ENCODE measurements at regions not wholly inside any gene's neighbourhood (a gene's known extent, or its start where the extent isn't known, plus 50 kb on each side); places are given as distances from the start of the nearest gene placed in this dataset.

DNA sequence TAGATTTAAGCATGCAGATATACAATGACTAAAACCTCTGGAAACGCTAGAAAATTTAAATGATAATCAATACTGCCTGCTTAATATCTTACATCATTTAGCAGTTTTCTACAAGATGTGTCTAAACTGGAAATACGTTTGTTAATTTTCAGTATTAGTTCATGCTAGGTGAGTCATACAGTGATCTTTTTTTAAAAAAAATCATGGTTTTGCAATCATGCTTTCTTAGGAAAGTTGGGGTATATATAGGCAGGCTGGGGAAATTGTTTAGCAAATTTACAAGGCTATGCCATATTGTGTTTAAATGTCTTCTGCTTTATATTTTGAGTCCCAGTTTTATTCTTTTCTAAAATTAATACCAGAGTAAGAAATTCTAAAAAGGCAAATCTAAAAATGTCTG is 245.4 kb upstream of the SPRY2 start:
- WGBS = 60% methylated on average over 2 of the region's 2 CpGs
- DNase-seq (ENCODE audit: extremely low spot score) = no peak
- Histone ChIP-seq H3K36me3 (ENCODE audit: insufficient read depth) (no peaks in the 10 kb centered on the region), H3K4me3 (ENCODE audit: low read depth, low read length) (no peak overlapping the region), H3K4me1 (ENCODE audit: insufficient read depth) (no peaks in the 10 kb centered on the region), H3K27ac (ENCODE audit: low read depth) (no peak overlapping the region)

DNA sequence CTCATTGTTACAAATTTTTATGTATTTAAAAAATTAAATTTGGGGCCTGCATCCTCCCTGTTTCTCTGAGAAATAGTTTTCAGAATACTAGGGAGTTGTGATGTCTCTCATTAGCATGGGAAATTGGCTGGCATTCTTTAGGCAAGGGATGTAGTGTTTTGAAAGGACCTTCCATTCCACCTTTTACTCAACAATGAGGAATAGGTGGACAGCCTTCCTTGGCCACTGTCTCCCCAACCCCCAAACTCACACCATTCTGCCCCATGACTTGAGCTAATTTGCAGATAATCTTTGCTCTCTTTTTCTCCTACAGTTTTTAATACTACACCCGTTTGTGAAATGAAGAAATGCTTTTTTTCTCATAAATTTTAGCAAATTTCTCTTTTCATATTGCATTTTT is 244.6 kb upstream of the SPRY2 start:
- H3K36me3 ChIP-seq (ENCODE audit: insufficient read depth) = no peaks in the 10 kb centered on the region
- 78% methylated on average over 1 of the region's 1 CpG for WGBS
- H3K4me1 ChIP-seq (ENCODE audit: insufficient read depth) = no peaks in the 10 kb centered on the region
- H3K27ac ChIP-seq (ENCODE audit: low read depth) = no peak overlapping the region
- DNase-seq (ENCODE audit: extremely low spot score) = no peak
- no peak overlapping the region for H3K4me3 ChIP-seq (ENCODE audit: low read depth, low read length)

DNA sequence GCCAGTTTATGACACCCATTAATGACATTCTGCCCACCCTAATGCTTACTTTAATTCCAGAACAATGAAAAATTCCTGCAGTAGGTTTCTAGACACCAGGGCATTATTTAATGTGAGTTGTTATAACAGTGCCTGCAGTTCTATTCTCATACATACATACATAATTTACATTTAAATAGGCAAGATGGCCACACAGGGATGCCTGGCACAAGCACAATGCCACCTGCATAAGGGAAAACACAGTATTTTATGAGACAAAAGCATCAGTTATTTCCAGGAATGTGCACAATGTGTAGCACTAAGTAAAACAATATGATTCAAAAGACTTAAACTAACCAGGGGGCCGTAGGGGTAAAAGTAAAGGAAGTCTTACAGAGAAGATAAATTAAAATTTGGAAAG is 243.9 kb upstream of the SPRY2 start:
- no peak overlapping the region for H3K4me3 ChIP-seq (ENCODE audit: low read depth, low read length)
- no peaks in the 10 kb centered on the region for H3K4me1 ChIP-seq (ENCODE audit: insufficient read depth)
- H3K36me3 ChIP-seq (ENCODE audit: insufficient read depth) = no peaks in the 10 kb centered on the region
- 66% methylated on average over 1 of the region's 1 CpG for WGBS
- H3K27ac ChIP-seq (ENCODE audit: low read depth) = no peak overlapping the region
- DNase-seq (ENCODE audit: extremely low spot score) = no peak

DNA sequence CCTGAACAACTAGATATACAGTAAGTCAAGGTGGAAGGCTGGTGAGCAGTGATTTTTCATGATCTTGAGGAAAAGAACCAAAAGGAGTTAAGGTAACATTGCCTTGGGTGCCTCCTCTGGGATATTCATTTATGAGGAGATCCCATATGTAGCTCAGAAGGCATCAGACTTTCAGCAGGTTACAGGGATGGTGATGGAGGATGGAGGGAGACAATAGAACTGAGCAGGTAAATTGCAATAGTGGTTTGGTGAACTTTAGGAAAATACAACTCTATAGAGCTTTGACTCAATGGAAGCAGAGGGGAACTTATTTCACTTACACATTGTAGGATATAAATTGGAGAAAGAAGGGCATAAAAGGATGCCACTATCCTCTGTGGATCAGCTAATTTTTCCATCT is 243.4 kb upstream of the SPRY2 start:
- Histone ChIP-seq H3K4me3 (ENCODE audit: low read depth, low read length) (no peak overlapping the region), H3K4me1 (ENCODE audit: insufficient read depth) (no peaks in the 10 kb centered on the region), H3K27ac (ENCODE audit: low read depth) (no peak overlapping the region), H3K36me3 (ENCODE audit: insufficient read depth) (no peaks in the 10 kb centered on the region)
- DNase-seq (ENCODE audit: extremely low spot score) = no peak

DNA sequence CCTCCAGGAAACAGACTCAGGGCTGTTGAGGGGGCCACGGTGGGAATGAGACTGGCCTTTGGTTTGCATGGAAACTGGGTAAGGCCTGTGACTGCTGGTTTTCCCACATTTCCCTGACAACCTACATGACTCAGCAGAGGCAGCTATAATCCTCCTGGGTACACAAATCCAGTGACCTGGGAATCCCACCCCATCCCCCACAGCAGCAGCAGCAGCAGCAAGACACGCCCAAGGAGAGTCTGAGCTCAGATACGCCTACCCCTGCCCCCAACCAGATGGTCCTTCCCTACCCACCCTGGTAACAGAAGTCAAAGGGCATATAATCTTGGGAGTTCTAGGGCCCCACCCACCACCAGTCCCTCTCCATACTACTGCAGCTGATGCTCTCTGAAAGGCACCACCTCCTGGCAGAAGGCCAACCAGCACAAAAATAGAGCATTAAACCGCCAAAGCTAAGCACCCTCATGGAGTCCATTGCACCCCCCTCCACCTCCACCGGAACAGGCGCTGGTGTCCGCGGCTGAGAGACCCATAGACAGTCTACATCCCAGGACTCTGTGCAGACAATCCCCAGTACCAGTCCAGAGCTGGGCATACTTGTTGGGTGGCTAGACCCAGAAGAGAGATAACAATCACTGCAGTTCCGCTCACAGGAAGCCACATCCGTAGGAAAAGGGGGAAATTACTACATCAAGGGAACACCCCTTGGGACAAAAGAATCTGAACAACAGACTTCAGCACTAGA is 237.2 kb upstream of the SPRY2 start:
- Histone ChIP-seq H3K27ac (ENCODE audit: low read depth) (no peak overlapping the region), H3K4me3 (ENCODE audit: low read depth, low read length) (no peak overlapping the region), H3K4me1 (ENCODE audit: insufficient read depth) (peaks cover 2% of the 10 kb centered on the region), H3K36me3 (ENCODE audit: insufficient read depth) (no peaks in the 10 kb centered on the region)
- DNase-seq (ENCODE audit: extremely low spot score) = no peak
- WGBS = 85% methylated on average over 10 of the region's 10 CpGs

DNA sequence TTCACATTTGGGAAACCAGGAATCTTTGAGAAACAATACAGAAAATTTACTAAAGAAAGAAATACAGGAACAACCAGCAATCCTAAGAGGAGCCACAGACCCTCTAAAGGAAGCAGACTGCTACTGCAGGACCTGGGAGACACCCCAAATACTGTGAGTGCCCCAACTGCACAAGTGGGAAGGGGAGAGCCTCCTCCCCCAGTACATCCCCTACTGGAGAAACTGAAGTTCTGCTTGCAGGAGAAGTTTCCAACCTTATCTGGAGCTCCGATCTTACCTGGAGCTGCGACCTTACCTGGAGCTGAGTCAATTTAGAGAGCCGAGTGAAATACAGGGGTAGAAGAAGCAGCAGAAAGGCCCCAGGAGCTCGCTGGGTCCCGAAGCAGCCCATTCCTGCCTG is 236.4 kb upstream of the SPRY2 start:
- no peaks in the 10 kb centered on the region for H3K36me3 ChIP-seq (ENCODE audit: insufficient read depth)
- DNase-seq (ENCODE audit: extremely low spot score) = no peak
- H3K27ac ChIP-seq (ENCODE audit: low read depth) = no peak overlapping the region
- no peak overlapping the region for H3K4me3 ChIP-seq (ENCODE audit: low read depth, low read length)
- H3K4me1 ChIP-seq (ENCODE audit: insufficient read depth) = peaks cover 2% of the 10 kb centered on the region
- 84% methylated on average over 5 of the region's 5 CpGs for WGBS

DNA sequence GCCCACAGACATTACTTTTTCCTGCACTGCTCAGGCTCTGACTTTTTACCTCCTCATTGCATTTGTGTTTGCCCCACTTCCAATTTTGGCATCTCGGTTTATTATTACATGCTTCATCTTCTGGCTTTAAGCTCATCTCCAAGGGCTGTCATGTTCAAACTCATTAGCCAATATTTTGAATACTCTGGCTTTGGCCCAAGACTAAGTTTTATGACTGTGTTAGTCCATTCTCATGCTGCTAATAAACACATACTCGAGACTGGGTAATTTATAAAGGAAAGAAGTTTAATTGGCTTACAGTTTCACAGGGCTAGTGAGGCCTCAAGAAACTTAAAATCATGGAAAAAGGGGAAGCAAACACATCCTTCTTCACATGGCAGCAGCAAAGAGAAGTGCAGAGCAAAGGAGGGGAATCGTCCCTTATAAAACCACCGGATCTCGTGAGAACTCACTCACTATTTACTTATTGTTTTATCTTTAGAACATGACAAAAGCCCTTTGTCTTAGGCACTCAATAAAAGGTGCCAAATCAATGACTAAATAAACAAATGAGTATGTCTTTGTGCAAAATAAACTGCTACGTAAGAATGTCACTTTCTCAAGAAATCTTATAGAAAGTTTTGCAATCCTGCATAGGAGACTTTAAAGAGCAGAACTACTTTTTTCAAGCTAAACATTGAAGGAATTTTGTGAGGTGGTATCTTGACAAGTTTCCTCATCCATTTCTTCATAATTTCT is 233.4 kb upstream of the SPRY2 start:
- H3K27ac ChIP-seq (ENCODE audit: low read depth) = no peak overlapping the region
- no peak overlapping the region for H3K4me3 ChIP-seq (ENCODE audit: low read depth, low read length)
- WGBS = 33% methylated on average over 6 of the region's 6 CpGs
- no peaks in the 10 kb centered on the region for H3K36me3 ChIP-seq (ENCODE audit: insufficient read depth)
- H3K4me1 ChIP-seq (ENCODE audit: insufficient read depth) = peaks cover 2% of the 10 kb centered on the region
- DNase-seq (ENCODE audit: extremely low spot score) = no peak

DNA sequence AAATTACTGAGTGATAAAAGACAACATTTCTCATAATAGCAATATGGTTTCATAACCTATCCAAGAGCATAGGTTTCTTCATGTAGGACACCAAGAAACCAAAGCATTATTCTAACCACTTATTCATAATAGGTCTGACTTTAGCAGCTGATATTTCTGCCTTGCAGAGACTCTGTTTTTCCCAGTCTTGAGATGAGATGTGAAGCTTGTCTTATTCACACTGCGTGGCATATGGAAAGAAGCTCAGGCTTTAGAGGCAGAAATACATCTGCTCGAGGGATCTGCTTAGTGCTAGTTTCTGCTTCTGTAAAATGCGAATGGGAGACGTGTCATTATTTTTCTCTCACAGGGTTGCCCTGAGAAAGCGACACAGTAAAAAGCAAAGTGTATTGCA is 232.0 kb upstream of the SPRY2 start:
- Histone ChIP-seq H3K27ac (ENCODE audit: low read depth) (no peak overlapping the region), H3K4me1 (ENCODE audit: insufficient read depth) (peaks cover 2% of the 10 kb centered on the region), H3K4me3 (ENCODE audit: low read depth, low read length) (no peak overlapping the region), H3K36me3 (ENCODE audit: insufficient read depth) (no peaks in the 10 kb centered on the region)
- DNase-seq (ENCODE audit: extremely low spot score) = no peak
- WGBS = 76% methylated on average over 5 of the region's 5 CpGs

DNA sequence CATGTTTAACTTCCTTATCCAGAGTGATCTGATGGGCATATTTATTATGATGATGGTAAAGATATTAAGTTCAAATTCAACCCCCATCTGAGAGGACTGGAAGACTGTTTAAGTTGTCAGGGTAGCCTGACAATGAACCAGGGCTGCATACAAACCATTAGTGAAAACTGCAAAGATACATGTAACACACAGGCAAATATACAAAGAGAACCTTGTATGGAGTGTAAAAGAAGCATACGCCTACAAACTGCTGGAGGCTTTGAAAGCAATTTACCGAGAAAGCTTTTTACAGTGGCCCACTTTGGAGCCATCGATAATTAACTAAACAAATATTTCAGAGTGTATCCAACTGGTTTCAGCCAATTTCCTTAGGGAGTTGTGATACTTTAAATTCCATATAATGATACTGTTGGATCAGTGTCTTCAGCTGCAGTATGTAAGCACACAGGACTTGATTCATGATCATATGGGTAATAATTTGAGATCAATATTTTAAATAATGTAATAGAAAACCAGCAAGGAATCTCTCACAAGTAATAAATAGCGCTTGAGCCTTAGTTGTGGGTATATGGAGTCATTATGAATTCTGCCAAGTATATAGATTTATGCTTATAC is 231.5 kb upstream of the SPRY2 start:
- Histone ChIP-seq H3K36me3 (ENCODE audit: insufficient read depth) (no peaks in the 10 kb centered on the region), H3K27ac (ENCODE audit: low read depth) (no peak overlapping the region), H3K4me1 (ENCODE audit: insufficient read depth) (peaks cover 2% of the 10 kb centered on the region), H3K4me3 (ENCODE audit: low read depth, low read length) (no peak overlapping the region)
- 67% methylated on average over 4 of the region's 4 CpGs for WGBS
- DNase-seq (ENCODE audit: extremely low spot score) = no peak

DNA sequence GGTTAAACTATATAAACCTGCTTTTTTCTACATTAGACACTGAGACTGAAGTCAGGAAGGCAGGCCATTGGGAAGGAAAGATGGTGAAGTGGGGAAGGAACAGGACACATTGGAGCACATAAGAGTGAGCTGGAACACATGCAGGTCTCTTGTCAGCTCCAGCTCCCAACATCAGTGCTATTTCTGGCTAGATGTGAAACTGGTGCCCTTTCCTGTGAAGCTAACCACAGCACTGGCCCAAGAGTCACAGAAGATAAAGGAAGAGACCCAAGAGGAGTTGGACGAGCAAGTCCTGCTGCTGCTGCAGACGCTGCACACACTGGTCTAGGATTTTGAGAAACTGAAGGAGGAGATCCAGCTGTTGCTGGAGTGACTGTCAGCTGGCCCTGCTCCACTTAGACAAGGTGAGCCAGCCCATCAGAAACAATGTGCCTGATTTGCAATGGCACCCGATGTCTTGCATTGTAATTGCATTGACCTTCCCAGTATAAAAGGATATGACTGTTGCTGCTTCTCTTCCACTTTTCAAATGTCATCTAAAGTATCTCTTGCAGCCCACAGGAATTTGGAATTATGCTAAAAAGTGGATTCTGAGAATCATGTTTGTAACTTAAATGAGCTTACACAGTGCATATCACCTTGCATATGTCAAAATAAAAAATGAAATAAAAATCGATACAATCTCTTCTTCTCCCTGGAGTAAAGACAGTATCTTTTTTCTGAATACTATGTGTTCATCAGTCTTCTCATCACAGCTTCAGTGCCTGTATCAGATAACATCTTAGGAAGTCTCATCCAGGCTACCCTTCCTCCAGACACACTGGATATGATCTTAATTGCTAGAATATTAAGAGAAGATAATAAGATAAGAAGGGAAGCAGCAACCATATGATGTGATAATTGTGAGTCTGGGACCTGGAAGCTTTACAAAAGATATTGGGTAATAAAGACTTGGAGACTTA is 230.7 kb upstream of the SPRY2 start:
- H3K27ac ChIP-seq (ENCODE audit: low read depth) = no peak overlapping the region
- H3K4me1 ChIP-seq (ENCODE audit: insufficient read depth) = peaks cover 2% of the 10 kb centered on the region
- no peak overlapping the region for H3K4me3 ChIP-seq (ENCODE audit: low read depth, low read length)
- no peak for DNase-seq (ENCODE audit: extremely low spot score)
- H3K36me3 ChIP-seq (ENCODE audit: insufficient read depth) = no peaks in the 10 kb centered on the region
- 57% methylated on average over 4 of the region's 4 CpGs for WGBS

DNA sequence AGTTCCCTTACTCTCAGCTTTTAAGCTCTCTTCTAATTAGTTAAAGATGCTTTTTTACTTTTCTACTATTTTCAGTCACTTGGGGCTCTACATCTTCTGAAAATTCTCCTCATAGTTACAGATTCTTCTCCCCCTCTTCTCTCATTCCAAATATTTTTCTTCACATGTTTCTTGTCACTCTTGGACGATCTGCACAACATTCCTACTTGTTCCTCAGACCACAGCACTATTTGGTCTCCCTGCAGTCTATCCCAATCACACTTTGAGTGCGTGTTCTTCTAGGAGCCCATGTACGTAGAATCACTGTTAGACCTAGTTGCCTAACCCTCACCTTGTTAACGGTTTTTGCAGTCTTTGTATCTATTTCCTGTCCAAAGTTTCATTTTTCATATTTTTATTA is 222.5 kb upstream of the SPRY2 start:
- H3K36me3 ChIP-seq (ENCODE audit: insufficient read depth) = no peaks in the 10 kb centered on the region
- no peak overlapping the region for H3K4me3 ChIP-seq (ENCODE audit: low read depth, low read length)
- no peak overlapping the region for H3K27ac ChIP-seq (ENCODE audit: low read depth)
- H3K4me1 ChIP-seq (ENCODE audit: insufficient read depth) = no peaks in the 10 kb centered on the region
- 58% methylated on average over 4 of the region's 4 CpGs for WGBS
- DNase-seq (ENCODE audit: extremely low spot score) = no peak

DNA sequence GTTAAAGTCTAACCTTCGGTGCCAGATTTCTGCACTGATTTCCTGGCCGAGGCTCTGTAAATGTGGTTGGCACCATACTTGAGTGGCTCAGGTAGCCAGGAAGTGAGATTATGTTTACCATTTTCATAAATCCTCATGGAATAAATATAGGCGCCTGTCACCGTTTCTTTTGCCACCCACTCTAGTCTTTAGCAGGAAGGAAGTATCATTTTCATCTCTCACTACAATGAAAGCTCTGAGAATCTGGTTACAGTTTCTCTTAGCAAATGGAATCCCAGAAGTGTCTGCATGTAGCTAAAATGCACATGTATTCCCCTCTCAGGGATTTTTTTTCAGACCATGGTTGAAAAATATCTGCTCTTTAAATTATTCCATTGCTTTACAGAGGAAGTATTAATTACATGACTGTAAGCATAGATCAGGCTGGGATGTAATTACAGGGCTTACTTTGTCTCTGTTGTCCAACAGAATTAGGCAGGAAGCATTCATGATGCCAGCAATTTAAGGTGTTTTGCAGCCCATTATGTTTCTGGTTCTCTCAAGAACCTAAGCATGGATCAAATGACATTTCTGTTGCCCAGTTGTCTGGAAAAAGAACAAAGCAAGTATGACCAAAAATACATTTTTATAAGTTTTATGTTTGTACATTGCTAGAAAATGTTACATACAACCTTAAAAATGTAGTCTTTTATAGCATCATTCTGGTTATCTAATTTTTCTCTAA is 221.7 kb upstream of the SPRY2 start:
- Histone ChIP-seq H3K4me1 (ENCODE audit: insufficient read depth) (no peaks in the 10 kb centered on the region), H3K36me3 (ENCODE audit: insufficient read depth) (no peaks in the 10 kb centered on the region), H3K4me3 (ENCODE audit: low read depth, low read length) (peak overlapping the region; percentile 9), H3K27ac (ENCODE audit: low read depth) (no peak overlapping the region)
- DNase-seq (ENCODE audit: extremely low spot score) = no peak
- 28% methylated on average over 4 of the region's 4 CpGs for WGBS

DNA sequence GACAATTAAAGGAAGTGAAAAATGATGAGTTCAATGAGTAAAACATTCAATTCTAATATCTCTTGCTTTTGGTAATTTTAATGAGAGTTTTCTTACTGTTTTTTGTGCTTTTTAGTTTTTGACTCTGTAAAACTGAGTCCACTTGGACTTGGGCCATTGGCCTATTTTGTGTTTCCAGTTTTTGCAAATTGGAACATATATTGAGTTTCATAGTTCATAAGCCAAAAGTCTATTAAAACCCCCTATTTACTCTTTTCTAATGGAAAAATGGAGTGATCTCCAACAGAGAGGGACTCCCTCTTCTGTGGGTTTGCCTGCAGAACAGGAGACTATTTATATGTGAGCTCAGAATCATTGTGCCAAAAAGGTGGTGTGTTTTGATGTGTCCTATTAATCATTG is 219.7 kb upstream of the SPRY2 start:
- no peak for DNase-seq (ENCODE audit: extremely low spot score)
- Histone ChIP-seq H3K36me3 (ENCODE audit: insufficient read depth) (no peaks in the 10 kb centered on the region), H3K4me3 (ENCODE audit: low read depth, low read length) (no peak overlapping the region), H3K27ac (ENCODE audit: low read depth) (no peak overlapping the region), H3K4me1 (ENCODE audit: insufficient read depth) (no peaks in the 10 kb centered on the region)
